H1 (cell line): ENCODE measurements at regions not wholly inside any gene's neighbourhood (a gene's known extent, or its start where the extent isn't known, plus 50 kb on each side); places are given as distances from the start of the nearest gene placed in this dataset.

Source experiments
- CTCF ChIA-PET: fragments of 300-600 bp; sonication (Branson Sonifier 250); formaldehyde crosslinking; loops from one replicate; lab custom pipeline; 2021; ENCODE audit not compliant: partially characterized antibody; lab: Charles Lee
- POLR2A ChIA-PET: fragments of 300-600 bp; sonication (Branson Sonifier 250); formaldehyde crosslinking; loops from one replicate; lab custom pipeline; 2021; ENCODE audit warnings: inconsistent platforms; ENCODE audit not compliant: partially characterized antibody; lab: Charles Lee
- DNase-seq, 2 experiments: peaks; one replicate each; pipeline versions ENCODE4 v3.0.0 to v3.0.0-alpha.2; 2010 to 2022; ENCODE audit warnings: low spot score in 2 of 2, low read depth in 1 of 2, mixed read lengths in 1 of 2
- FAIRE-seq: peaks from 2 replicates; lab custom pipeline; 2011; peaks lifted over from hg19 to GRCh38; lab: Jason Lieb, UNC
- H2AFZ ChIP-seq: 2 replicates; pipeline ENCODE4 v1.8.1; 2012; ENCODE audit warnings: low read length, inconsistent platforms
- H2AK5ac ChIP-seq: 2 replicates; pipeline ENCODE4 v1.6.1; 2013; ENCODE audit warnings: low read depth, low read length
- H2BK120ac ChIP-seq: replicated peaks from 2 replicates; pipeline ENCODE3; 2013; ENCODE audit warnings: low read depth, low read length, inconsistent platforms
- H2BK12ac ChIP-seq: 2 replicates; pipeline ENCODE4 v1.6.1; 2013; ENCODE audit warnings: low read depth, low read length
- H2BK15ac ChIP-seq: 2 replicates; pipeline ENCODE4 v1.6.1; 2013; ENCODE audit warnings: low read length
- H2BK20ac ChIP-seq: 2 replicates; pipeline ENCODE4 v1.6.1; 2013; ENCODE audit warnings: low read length
- H2BK5ac ChIP-seq: 2 replicates; pipeline ENCODE4 v1.6.1; 2013; ENCODE audit warnings: low read depth, low read length
- H3K14ac ChIP-seq: 2 replicates; pipeline ENCODE4 v1.6.1; 2013; ENCODE audit warnings: inconsistent platforms; ENCODE audit not compliant: insufficient read length
- H3K18ac ChIP-seq: 2 replicates; pipeline ENCODE4 v1.6.1; 2013; ENCODE audit warnings: low read length; ENCODE audit errors: extremely low read depth
- H3K23ac ChIP-seq: 2 replicates; pipeline ENCODE4 v1.6.1; 2013; ENCODE audit warnings: inconsistent platforms; ENCODE audit not compliant: insufficient read length
- H3K23me2 ChIP-seq: 2 replicates; pipeline ENCODE4 v1.6.1; 2013; ENCODE audit warnings: low read depth, low read length
- H3K27ac ChIP-seq: 2 replicates; pipeline ENCODE4 v1.6.1; 2011; ENCODE audit warnings: low read depth, low read length, inconsistent platforms
- H3K27me3 ChIP-seq, 4 experiments: replicated peaks in 1 of 4; 1 replicate in 1 of 4; 2 replicates in 3 of 4; pipeline versions ENCODE4 v1.6.1 to v1.8.1; 2011 to 2013; ENCODE audit warnings: low read length in 3 of 4, mild to moderate bottlenecking in 3 of 4, inconsistent platforms in 2 of 4, mixed read lengths in 2 of 4, moderate library complexity in 1 of 4; ENCODE audit not compliant: control insufficient read depth in 3 of 4, insufficient read depth in 3 of 4; ENCODE audit errors: extremely low read depth in 1 of 4
- H3K36me3 ChIP-seq, 4 experiments: 2 replicates each; pipeline versions ENCODE4 v1.6.1 to v1.8.1; 2011 to 2013; ENCODE audit warnings: mild to moderate bottlenecking in 4 of 4, low read length in 3 of 4, moderate library complexity in 2 of 4, control low read depth in 1 of 4, inconsistent platforms in 1 of 4; ENCODE audit not compliant: insufficient read depth in 4 of 4, control insufficient read depth in 2 of 4
- H3K4ac ChIP-seq: replicated peaks from 2 replicates; pipeline ENCODE3; 2013; ENCODE audit warnings: low read length, low read depth, mixed read lengths, inconsistent platforms; ENCODE audit not compliant: insufficient read length
- H3K4me1 ChIP-seq, 4 experiments: replicated peaks in 1 of 4; 1 replicate in 1 of 4; 2 replicates in 3 of 4; pipeline versions ENCODE4 v1.6.1 to v1.8.1; 2011 to 2013; ENCODE audit warnings: low read length in 3 of 4, inconsistent platforms in 2 of 4, mixed read lengths in 1 of 4; ENCODE audit not compliant: insufficient read depth in 4 of 4, control insufficient read depth in 3 of 4
- H3K4me2 ChIP-seq, 2 experiments: 2 replicates each; pipeline versions ENCODE4 v1.6.1 to v1.8.1; 2011 to 2013; ENCODE audit warnings: low read depth in 2 of 2, low read length in 2 of 2, control low read depth in 1 of 2, inconsistent platforms in 1 of 2, mild to moderate bottlenecking in 1 of 2; ENCODE audit not compliant: insufficient read depth in 1 of 2
- H3K4me3 ChIP-seq, 4 experiments: fragments of 200-600, 300-600 bp in 1 of 4; sonication (generic), shearing (Covaris generic), sonication (Bioruptor Twin) in 1 of 4; 2 replicates each; pipeline versions ENCODE4 v1.5.1 to v1.8.1; 2011 to 2016; ENCODE audit warnings: low read length in 4 of 4, low read depth in 3 of 4, control low read depth in 2 of 4, inconsistent platforms in 2 of 4, mild to moderate bottlenecking in 2 of 4, mixed read lengths in 1 of 4, moderate library complexity in 1 of 4; ENCODE audit not compliant: insufficient read depth in 2 of 4; ENCODE audit errors: extremely low read depth in 1 of 4
- H3K56ac ChIP-seq: replicated peaks from 2 replicates; pipeline ENCODE3; 2013; ENCODE audit warnings: low read depth, mild to moderate bottlenecking, mixed read lengths, low read length, inconsistent platforms; ENCODE audit not compliant: insufficient read length
- H3K79me1 ChIP-seq: 2 replicates; pipeline ENCODE4 v1.6.1; 2013; ENCODE audit warnings: low read depth, low read length, control low read depth
- H3K79me2 ChIP-seq, 2 experiments: 2 replicates each; pipeline versions ENCODE4 v1.6.1 to v1.8.1; 2012 to 2013; ENCODE audit warnings: low read length in 2 of 2, mild to moderate bottlenecking in 2 of 2, inconsistent platforms in 1 of 2; ENCODE audit not compliant: insufficient read depth in 2 of 2, control insufficient read depth in 1 of 2
- H3K9ac ChIP-seq, 4 experiments: replicated peaks in 1 of 4; 1 replicate in 1 of 4; 2 replicates in 3 of 4; pipeline versions ENCODE4 v1.6.1 to v1.8.1; 2011 to 2013; ENCODE audit warnings: low read depth in 3 of 4, low read length in 3 of 4, control low read depth in 2 of 4, mild to moderate bottlenecking in 2 of 4, moderate library complexity in 2 of 4, inconsistent platforms in 1 of 4; ENCODE audit errors: extremely low read depth in 1 of 4
- H3K9me3 ChIP-seq, 2 experiments: 2 replicates each; pipeline versions ENCODE4 v1.6.1 to v1.8.1; 2012 to 2013; ENCODE audit warnings: mild to moderate bottlenecking in 2 of 2, moderate library complexity in 2 of 2, control low read depth in 1 of 2, inconsistent platforms in 1 of 2, low read depth in 1 of 2, low read length in 1 of 2, mixed read lengths in 1 of 2; ENCODE audit not compliant: insufficient read depth in 2 of 2
- H4K20me1 ChIP-seq, 2 experiments: replicated peaks in 1 of 2; 2 replicates each; pipeline versions ENCODE3 to v1.8.1; 2011 to 2013; ENCODE audit warnings: inconsistent platforms in 2 of 2, low read length in 2 of 2, mild to moderate bottlenecking in 1 of 2; ENCODE audit not compliant: insufficient read depth in 2 of 2, control insufficient read depth in 1 of 2
- H4K5ac ChIP-seq: 2 replicates; pipeline ENCODE4 v1.6.1; 2013; ENCODE audit warnings: low read length, low read depth, mixed read lengths, inconsistent platforms; ENCODE audit not compliant: insufficient read length
- H4K8ac ChIP-seq: 2 replicates; pipeline ENCODE4 v1.8.0; 2013; ENCODE audit warnings: mild to moderate bottlenecking, moderate library complexity, low read length, inconsistent platforms; ENCODE audit not compliant: insufficient read depth; ENCODE audit errors: extremely low read depth
- H4K91ac ChIP-seq: replicated peaks from 2 replicates; pipeline ENCODE3; 2013; ENCODE audit warnings: low read length, mixed read lengths, inconsistent platforms; ENCODE audit not compliant: insufficient read length
- WGBS, 2 experiments: shearing (Covaris generic) in 1 of 2; methylation state at CpG; one replicate each; pipeline versions ENCODE4 v1.1.6 to v1.1.7; 2013 to 2015; ENCODE audit warnings: low lambda C conversion rate in 2 of 2, mixed read lengths in 2 of 2, inconsistent platforms in 1 of 2, low coverage in 1 of 2, missing lambda C conversion rate in 1 of 2; ENCODE audit not compliant: insufficient replicate concordance in 2 of 2, insufficient coverage in 1 of 2, insufficient read length in 1 of 2; ENCODE audit errors: extremely low coverage in 1 of 2, missing lambda C conversion rate in 1 of 2; 5-methylcytosine and 5-hydroxymethylcytosine counted together

DNA sequence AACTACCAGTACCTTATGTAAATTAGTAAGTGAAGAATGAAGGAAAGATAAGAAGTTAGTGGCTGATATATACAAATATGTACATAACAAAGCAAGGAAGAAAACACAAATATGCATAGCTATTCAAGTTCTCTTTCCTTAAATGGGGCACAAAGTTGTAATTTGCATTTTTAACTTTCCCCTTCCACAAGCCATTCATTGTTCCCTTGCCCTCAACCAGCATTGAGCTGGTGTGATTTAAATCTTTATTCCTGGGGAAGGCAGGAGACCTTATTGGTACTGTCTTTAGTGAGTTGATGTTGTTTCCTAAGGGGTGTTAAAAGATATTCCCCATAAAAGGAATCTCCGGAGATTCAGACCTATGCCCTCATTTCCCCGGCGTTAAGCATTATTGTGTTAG is 735.3 kb downstream of the PCDH18 start:
- no peak overlapping the region for H3K14ac ChIP-seq
- H4K91ac ChIP-seq = peak overlapping the region; percentile 75
- H3K4me1 ChIP-seq = peaks cover 4 to 12% (median 6%) of the 10 kb centered on the region in 4 experiments; a peak in 6 of 7 replicates
- no peaks in the 10 kb centered on the region for H4K20me1 ChIP-seq
- H2AFZ ChIP-seq = peak overlapping the region; percentile 62
- H3K9me3 ChIP-seq = peaks cover 0 to 3% of the 10 kb centered on the region in 2 experiments; a peak in 1 of 4 replicates
- H2BK15ac ChIP-seq = no peak overlapping the region
- no peak overlapping the region for H3K18ac ChIP-seq
- WGBS, 2 experiments = 46% methylated on average over 3 of the region's 3 CpGs; no CpG with 5 or more reads in 1 of the 2 experiments
- no peak overlapping the region for H3K56ac ChIP-seq
- CTCF ChIA-PET = no interaction called here
- H2BK120ac ChIP-seq = no peak overlapping the region
- no peaks in the 10 kb centered on the region; a peak in 1 of 8 replicates for H3K36me3 ChIP-seq
- H4K5ac ChIP-seq = peak overlapping the region; percentile 66
- no peak overlapping the region for H2AK5ac ChIP-seq
- no peak overlapping the region for H3K9ac ChIP-seq
- H3K27me3 ChIP-seq = no peaks in the 10 kb centered on the region
- peak overlapping the region; percentile 94; the same call in 1 of the 2 replicates for H2BK5ac ChIP-seq
- no peak overlapping the region for H3K23ac ChIP-seq
- POLR2A ChIA-PET = no interaction called here
- H4K8ac ChIP-seq = no peak overlapping the region
- peak overlapping the region; percentile 3 to 41; a peak in 3 of 4 replicates for H3K4me2 ChIP-seq
- H3K4me3 ChIP-seq = no peak overlapping the region
- no peaks in the 10 kb centered on the region for H3K79me1 ChIP-seq
- peak overlapping the region; percentile 99; the same call in 1 of the 2 replicates for H2BK12ac ChIP-seq
- H2BK20ac ChIP-seq = peak overlapping the region; percentile 99; the same call in 1 of the 2 replicates
- DNase-seq (no peak), FAIRE-seq (peak; percentile 75)
- H3K4ac ChIP-seq = no peak overlapping the region
- H3K27ac ChIP-seq = peak overlapping the region; percentile 55; the same call in 1 of the 2 replicates
- no peaks in the 10 kb centered on the region for H3K79me2 ChIP-seq
- no peaks in the 10 kb centered on the region for H3K23me2 ChIP-seq
